ENCODE measurements at regions not wholly inside any gene's neighbourhood (a gene's known extent, or its start where the extent isn't known, plus 50 kb on each side); places are given as distances from the start of the nearest gene placed in this dataset.

GRCh38 chr12:59517522-59517921 is 78.3 kb upstream of the SLC16A7 start:
- TF ChIP-seq CTCF (conservative IDR thresholded peaks at IDR 0.05) = no peak
- TF ChIP-seq ZFX (IDR thresholded peaks at IDR 0.05) = no peak
- H3K27ac ChIP-seq = no peak overlapping the region

GRCh38 chr12:59500915-59501314 is 94.9 kb upstream of the SLC16A7 start:
- H3K27ac ChIP-seq = no peak overlapping the region
- TF ChIP-seq ZFX (IDR thresholded peaks at IDR 0.05) (no peak), CTCF (conservative IDR thresholded peaks at IDR 0.05) (no peak)

- H3K27ac ChIP-seq = no peak overlapping the region
- TF ChIP-seq CTCF (conservative IDR thresholded peaks at IDR 0.05) = no peak
- TF ChIP-seq ZFX (IDR thresholded peaks at IDR 0.05) = no peak
Measured at GRCh38 chr12:59500335-59500734, 95.5 kb upstream of the SLC16A7 start.

- TF ChIP-seq CTCF (conservative IDR thresholded peaks at IDR 0.05) (no peak), ZFX (IDR thresholded peaks at IDR 0.05) (no peak)
- no peak overlapping the region for H3K27ac ChIP-seq
Measured at GRCh38 chr12:59499774-59500173, 96.1 kb upstream of the SLC16A7 start.

- no peak for TF ChIP-seq ZFX (IDR thresholded peaks at IDR 0.05)
- TF ChIP-seq CTCF (conservative IDR thresholded peaks at IDR 0.05) = no peak
Measured at GRCh38 chr12:59494617-59495016, 101.2 kb upstream of the SLC16A7 start.

GRCh38 chr12:59491877-59492276 is 104.0 kb upstream of the SLC16A7 start:
- TF ChIP-seq CTCF (conservative IDR thresholded peaks at IDR 0.05) (no peak), ZFX (IDR thresholded peaks at IDR 0.05) (no peak)
- no peak overlapping the region for H3K27ac ChIP-seq

More at GRCh38 chr12:59494617-59495016, 101.2 kb upstream of the SLC16A7 start:
- no peak overlapping the region for H3K27ac ChIP-seq

- no peak overlapping the region for H3K27ac ChIP-seq
- no peak for TF ChIP-seq CTCF (conservative IDR thresholded peaks at IDR 0.05)
Measured at GRCh38 chr12:59486827-59487226, 109.0 kb upstream of the SLC16A7 start.
